Esophagus squamous epithelium (tissue), 5 donors: ENCODE measurements at regions not wholly inside any gene's neighbourhood (a gene's known extent, or its start where the extent isn't known, plus 50 kb on each side); places are given as distances from the start of the nearest gene placed in this dataset.

Experiments
- DNase-seq: peaks from one replicate; lab custom pipeline; 2025; lab: John Stamatoyannopoulos, UW
- H3K27ac ChIP-seq, 4 donors: fragments of 200-600 bp; sonication (generic); one replicate each; pipeline ENCODE4 v1.5.1; 2016 to 2019; ENCODE audit warnings: mild to moderate bottlenecking in 1 of 4
- H3K27me3 ChIP-seq, 4 donors: fragments of 200-600 bp; sonication (generic); 1 replicate in 3 of 4; 2 replicates in 1 of 4; pipeline versions ENCODE4 v1.5.1 to v1.6.0; 2017 to 2021; ENCODE audit warnings: antibody characterized with exemption in 1 of 4
- H3K36me3 ChIP-seq, 3 donors: fragments of 200-600 bp; sonication (generic); one replicate each; pipeline ENCODE4 v1.5.1; 2016 to 2019
- H3K4me1 ChIP-seq, 3 donors: fragments of 200-600 bp; sonication (generic); one replicate each; pipeline ENCODE4 v1.5.1; 2017 to 2019
- H3K4me3 ChIP-seq, 4 donors: fragments of 200-600 bp; sonication (generic); 1 replicate in 3 of 4; 2 replicates in 1 of 4; pipeline ENCODE4 v1.5.1; 2016 to 2019; ENCODE audit warnings: mild to moderate bottlenecking in 2 of 4, moderate library complexity in 1 of 4
- H3K9me3 ChIP-seq, 3 donors: fragments of 200-600 bp; sonication (generic); one replicate each; pipeline ENCODE4 v1.5.1; 2016 to 2019
- CTCF ChIP-seq, 6 experiments: fragments of 450-650 bp in 4 of 6; fragments of 200-600 bp in 2 of 6; sonication (generic) in 2 of 6; IDR thresholded peaks; one replicate each; pipeline ENCODE4 v1.5.1; 2016 to 2019; ENCODE audit warnings: antibody characterized with exemption in 6 of 6, mild to moderate bottlenecking in 4 of 6, moderate library complexity in 4 of 6
- POLR2A ChIP-seq, 4 donors: fragments of 450-650 bp; IDR thresholded peaks; one replicate each; pipeline ENCODE4 v1.6.1; 2017; ENCODE audit warnings: antibody characterized with exemption in 4 of 4, mild to moderate bottlenecking in 4 of 4, moderate library complexity in 3 of 4
- WGBS, 2 donors: methylation state at CpG; one replicate each; pipeline ENCODE4 v1.1.5; 2018; 5-methylcytosine and 5-hydroxymethylcytosine counted together
- intact Hi-C: fragments of 100-400 bp; cut with DNase I; formaldehyde crosslinking; loops from one replicate; pipeline ENCODE4 v1.15.0; 2022
- donor health status: DM: yes; HTN: yes; CAD: no.

- peaks cover 0 to 9% (median 0%) of the 10 kb centered on the region in 4 donors for H3K27me3 ChIP-seq
- no peaks in the 10 kb centered on the region for H3K9me3 ChIP-seq
- intact Hi-C loops = no loop called here
- WGBS, 2 donors = 70 to 71% methylated on average over 2 of the region's 2 CpGs
- no peak for TF ChIP-seq CTCF (IDR thresholded peaks at IDR 0.05)
- H3K4me1 ChIP-seq = no peaks in the 10 kb centered on the region
- no peak overlapping the region for H3K27ac ChIP-seq
- no peak for DNase-seq
- H3K36me3 ChIP-seq = no peaks in the 10 kb centered on the region
- no peak overlapping the region for H3K4me3 ChIP-seq
These were observed 53.5 kb upstream of the ACAN start for GRCh38 chr15:88749699-88750098.

GRCh38 chr15:88752501-88752900, 50.7 kb upstream of the ACAN start:
- Histone ChIP-seq H3K4me1 (no peaks in the 10 kb centered on the region), H3K27ac (no peak overlapping the region), H3K4me3 (no peak overlapping the region), H3K27me3 (peaks cover 0 to 11% (median 0%) of the 10 kb centered on the region in 4 donors), H3K36me3 (no peaks in the 10 kb centered on the region), H3K9me3 (no peaks in the 10 kb centered on the region)
- intact Hi-C loops = no loop called here
- DNase-seq = no peak
- TF ChIP-seq CTCF (IDR thresholded peaks at IDR 0.05) (no peak), POLR2A (IDR thresholded peaks at IDR 0.05) (no peak)
- WGBS, 2 donors = 52 to 75% methylated on average over 4 to 5 of the region's 5 CpGs

GRCh38 chr15:88752951-88753350, 50.3 kb upstream of the ACAN start:
- Histone ChIP-seq H3K36me3 (no peaks in the 10 kb centered on the region), H3K27me3 (peaks cover 0 to 11% (median 0%) of the 10 kb centered on the region in 4 donors), H3K4me3 (no peak overlapping the region), H3K27ac (no peak overlapping the region), H3K4me1 (no peaks in the 10 kb centered on the region), H3K9me3 (no peaks in the 10 kb centered on the region)
- DNase-seq = no peak
- intact Hi-C loops = no loop called here
- no peak for TF ChIP-seq POLR2A (IDR thresholded peaks at IDR 0.05)
- TF ChIP-seq CTCF (IDR thresholded peaks at IDR 0.05) = no peak
